Stimulated activated naive CD4-positive, alpha-beta T cell (primary cell): ENCODE measurements at regions not wholly inside any gene's neighbourhood (a gene's known extent, or its start where the extent isn't known, plus 50 kb on each side); places are given as distances from the start of the nearest gene placed in this dataset.

Source experiments
- DNase-seq, 6 experiments: peaks; one replicate each; lab custom pipeline; 2025; lab: John Stamatoyannopoulos, UW

- no peak for DNase-seq
Measured at GRCh38 chr6:1482381-1483166, 93.2 kb downstream of the FOXF2 start.

DNA sequence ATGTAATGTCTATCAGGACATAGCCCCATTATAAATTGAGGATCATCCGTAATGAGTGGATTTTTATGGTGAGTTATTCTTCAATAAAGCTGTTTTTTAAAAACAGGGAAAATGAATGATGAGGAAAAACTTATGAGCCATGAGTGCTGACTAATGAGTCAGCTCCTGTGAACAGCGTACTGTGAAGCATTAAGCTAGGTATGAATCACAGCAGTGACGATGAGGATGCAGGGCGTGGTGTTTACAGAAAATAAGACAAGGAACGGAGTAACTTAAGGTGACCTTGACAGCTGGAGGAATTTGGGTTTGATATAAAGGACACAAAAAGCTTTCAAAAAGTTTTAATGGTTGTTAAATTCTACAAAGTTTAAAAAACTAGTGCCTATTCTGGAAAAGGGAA lies 96.3 kb downstream of the FOXF2 start:
- no peak for DNase-seq

DNA sequence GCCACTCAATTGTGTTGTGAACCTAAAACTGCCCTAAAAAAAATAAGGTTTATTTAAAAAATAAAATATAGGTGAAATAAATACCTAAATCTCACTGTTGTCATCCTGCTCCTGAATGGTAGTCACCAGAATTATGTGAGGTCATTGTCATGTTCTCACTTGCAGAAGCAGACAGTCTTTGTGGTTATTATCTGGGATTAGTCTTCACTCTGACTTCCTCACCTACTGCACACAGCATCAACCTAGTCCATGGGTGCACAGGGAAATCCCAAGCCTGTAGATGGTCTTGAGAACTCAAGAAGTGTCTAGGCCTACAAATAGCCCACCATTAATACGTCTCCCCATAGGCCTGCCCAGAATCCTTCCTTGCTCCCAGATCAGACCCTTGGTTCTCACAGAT lies 97.0 kb downstream of the FOXF2 start:
- DNase-seq, result no peak

GRCh38 chr6:1487239-1487638 lies 97.9 kb downstream of the FOXF2 start:
- DNase-seq, result no peak

GRCh38 chr6:1491025-1491424 lies 101.6 kb downstream of the FOXF2 start:
- no peak for DNase-seq

- no peak for DNase-seq
Measured at GRCh38 chr6:1491591-1492319, 102.4 kb downstream of the FOXF2 start.

DNA sequence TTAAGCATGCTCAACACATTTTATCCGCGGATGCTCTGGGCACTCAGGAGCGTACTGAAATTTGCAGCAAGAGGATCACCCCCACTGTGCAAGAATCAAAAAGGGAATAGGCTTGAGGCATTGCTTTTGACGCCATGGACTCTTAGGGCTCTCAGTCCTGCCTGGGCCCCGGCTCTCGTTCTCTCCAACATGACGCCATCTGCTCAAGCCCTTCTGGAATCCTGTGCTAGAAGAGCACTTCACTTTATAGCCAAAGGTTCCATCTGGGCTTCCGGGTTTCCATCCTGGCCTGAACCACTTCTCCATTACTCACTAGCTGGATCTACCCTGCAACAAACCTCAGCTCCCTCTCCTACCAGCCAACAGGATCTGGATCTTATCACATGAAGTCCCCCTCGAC lies 105.3 kb downstream of the FOXF2 start:
- DNase-seq, result no peak

GRCh38 chr6:1495344-1495743 lies 106.0 kb downstream of the FOXF2 start:
- DNase-seq, result no peak

DNA sequence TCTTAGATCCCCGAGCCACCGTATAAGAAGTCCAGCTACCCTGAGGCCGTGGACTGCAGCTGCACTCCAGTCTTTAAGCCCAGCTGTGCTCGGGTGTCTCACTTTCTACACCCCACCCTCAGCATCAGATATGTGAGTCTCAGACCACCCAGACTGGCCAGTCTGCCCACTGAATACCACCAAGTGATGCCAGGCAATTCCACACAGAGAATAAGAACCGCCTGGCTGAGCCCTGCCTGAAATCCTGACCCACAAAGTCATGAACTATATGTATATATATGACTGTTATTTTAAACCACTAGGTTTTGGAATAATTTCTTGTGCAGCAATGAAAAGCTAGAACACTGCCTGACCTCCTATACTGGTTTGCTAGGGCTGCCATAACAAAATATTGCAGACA lies 106.7 kb downstream of the FOXF2 start:
- DNase-seq, result no peak

- DNase-seq, result no peak
Measured at GRCh38 chr6:1496836-1497760, 107.7 kb downstream of the FOXF2 start.

GRCh38 chr6:1497761-1498105 lies 108.4 kb downstream of the FOXF2 start:
- DNase-seq, result no peak

GRCh38 chr6:1498491-1499113 lies 109.2 kb downstream of the FOXF2 start:
- no peak for DNase-seq

- no peak for DNase-seq
Measured at GRCh38 chr6:1499777-1500176, 109.9 kb upstream of the FOXC1 start.

DNA sequence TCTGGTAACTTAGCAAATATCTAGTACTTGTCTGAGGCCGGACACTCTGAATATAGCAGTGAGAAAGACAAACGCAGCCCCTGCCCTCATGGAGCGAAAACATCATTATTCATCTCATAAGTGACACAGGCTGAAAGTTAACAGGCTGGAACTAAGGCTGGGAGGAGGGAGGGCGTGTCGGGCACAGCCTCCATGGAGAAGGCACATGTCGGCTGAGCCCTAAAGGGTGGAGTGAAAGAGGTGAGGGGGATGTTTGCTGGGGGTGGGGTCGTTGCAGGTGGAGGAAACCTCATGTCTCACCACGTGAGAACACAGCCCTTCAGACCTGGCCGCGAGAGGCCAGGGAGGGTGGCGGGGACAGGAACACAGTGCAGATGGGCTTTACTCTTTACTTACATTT lies 108.8 kb upstream of the FOXC1 start:
- no peak for DNase-seq

GRCh38 chr6:1502041-1502440 lies 107.7 kb upstream of the FOXC1 start:
- no peak for DNase-seq

- DNase-seq, result no peak
Measured at GRCh38 chr6:1503811-1504210, 105.9 kb upstream of the FOXC1 start.

DNA sequence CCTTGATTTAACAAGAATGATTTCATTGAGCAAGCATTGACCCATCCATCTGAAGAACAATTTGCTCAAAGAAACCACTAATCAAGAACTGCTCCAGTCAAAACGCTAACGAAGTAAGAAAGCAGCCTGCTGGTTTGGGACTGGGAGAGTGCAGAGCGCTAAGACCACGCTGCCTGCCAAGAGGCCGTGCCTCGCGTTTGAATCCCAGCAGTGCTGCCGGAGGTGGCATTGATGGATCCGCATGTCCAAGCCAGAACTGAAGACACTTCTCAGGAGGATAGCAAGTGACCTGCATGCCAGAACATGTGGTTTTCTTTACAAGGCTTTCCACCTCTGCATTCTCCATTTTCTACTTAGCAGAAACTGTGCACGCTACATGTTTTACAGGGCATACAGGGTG lies 105.2 kb upstream of the FOXC1 start:
- no peak for DNase-seq

DNA sequence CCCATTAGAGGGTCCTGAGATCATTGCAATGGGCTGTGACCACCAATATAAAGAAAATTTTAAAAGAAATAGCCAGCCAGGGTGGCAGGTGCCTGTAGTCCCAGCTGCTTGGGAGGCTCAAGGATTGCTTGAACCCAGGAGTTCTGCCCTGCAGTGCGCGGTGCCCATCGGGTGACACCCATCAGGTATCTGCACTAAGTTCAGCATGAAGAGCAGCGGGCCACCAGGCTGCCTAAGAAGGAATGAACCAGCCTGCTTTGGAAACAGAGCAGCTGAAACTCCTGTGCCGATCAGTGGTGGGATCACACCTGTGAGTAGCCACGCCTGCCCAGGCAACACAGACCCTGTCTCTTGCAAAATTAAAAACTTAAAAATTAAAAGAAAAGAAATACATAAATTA lies 102.5 kb upstream of the FOXC1 start:
- DNase-seq, result no peak

DNA sequence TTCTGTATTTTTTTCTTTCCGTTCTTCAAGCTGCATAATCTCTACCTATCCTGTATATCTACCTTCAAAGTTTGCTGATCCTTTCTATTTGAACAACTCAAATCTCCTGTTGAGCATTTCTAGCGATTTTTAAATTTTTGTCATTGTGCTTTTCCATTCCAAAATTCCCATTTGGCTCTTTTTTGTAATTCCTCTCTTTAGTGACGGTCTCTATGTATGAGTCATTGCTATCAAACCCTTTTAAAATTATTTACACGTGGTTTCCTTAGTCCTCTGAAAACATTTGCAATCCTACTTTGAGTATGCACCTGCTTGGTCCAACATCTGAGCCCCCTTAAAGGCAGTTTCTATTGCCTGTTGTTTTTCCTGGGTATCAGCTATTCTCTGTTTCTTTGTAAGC lies 100.5 kb upstream of the FOXC1 start:
- DNase-seq, result no peak

- DNase-seq, result no peak
Measured at GRCh38 chr6:1510239-1510638, 99.5 kb upstream of the FOXC1 start.

- DNase-seq, result no peak
Measured at GRCh38 chr6:1513215-1513780, 96.4 kb upstream of the FOXC1 start.

GRCh38 chr6:1514078-1514477 lies 95.6 kb upstream of the FOXC1 start:
- DNase-seq, result no peak
